ENCODE measurements at regions not wholly inside any gene's neighbourhood (a gene's known extent, or its start where the extent isn't known, plus 50 kb on each side); places are given as distances from the start of the nearest gene placed in this dataset.

DNA sequence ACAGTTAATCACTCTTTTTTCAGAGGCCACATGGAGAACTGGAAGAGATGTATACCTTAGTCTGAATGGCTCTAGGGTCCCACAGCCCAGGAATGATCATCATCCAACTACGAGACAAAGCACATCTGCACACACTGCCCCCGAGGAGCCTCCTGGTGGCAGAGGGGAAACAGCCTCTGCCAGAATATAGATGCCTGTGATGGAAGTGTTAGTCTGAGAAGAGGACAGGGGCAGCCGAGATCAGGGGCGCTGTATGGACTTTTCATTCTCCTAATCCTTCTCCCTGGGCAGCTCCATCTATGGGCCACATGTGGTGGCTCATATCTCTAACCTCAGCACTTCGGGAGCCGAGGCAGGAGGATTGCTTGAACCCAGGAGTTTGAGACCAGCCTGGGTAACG is 82.8 kb upstream of the CAPRIN2 start (continued):
- TF ChIP-seq EZH2 (IDR thresholded peaks at IDR 0.05; ENCODE audit: low read depth, low read length, severe bottlenecking) = no peak
- TF ChIP-seq SP2 (IDR thresholded peaks at IDR 0.05; ENCODE audit: low read length) = no peak
- TF ChIP-seq, protein P1, sequence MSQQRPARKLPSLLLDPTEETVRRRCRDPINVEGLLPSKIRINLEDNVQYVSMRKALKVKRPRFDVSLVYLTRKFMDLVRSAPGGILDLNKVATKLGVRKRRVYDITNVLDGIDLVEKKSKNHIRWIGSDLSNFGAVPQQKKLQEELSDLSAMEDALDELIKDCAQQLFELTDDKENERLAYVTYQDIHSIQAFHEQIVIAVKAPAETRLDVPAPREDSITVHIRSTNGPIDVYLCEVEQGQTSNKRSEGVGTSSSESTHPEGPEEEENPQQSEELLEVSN (IDR thresholded peaks at IDR 0.05) = no peak
- TF ChIP-seq HDAC6 (IDR thresholded peaks at IDR 0.05; ENCODE audit: low read depth, low read length) = no peak
- TF ChIP-seq PHF8 (conservative IDR thresholded peaks at IDR 0.05; ENCODE audit: low read depth, low read length) = no peak
- TF ChIP-seq SIX5 (IDR thresholded peaks at IDR 0.05; ENCODE audit: low read depth, low read length) = no peak
- no peak for TF ChIP-seq KDM5A (IDR thresholded peaks at IDR 0.05; ENCODE audit: low read length)
